Neuronal stem cell (in vitro differentiated cells): ENCODE measurements at regions not wholly inside any gene's neighbourhood (a gene's known extent, or its start where the extent isn't known, plus 50 kb on each side); places are given as distances from the start of the nearest gene placed in this dataset.

Source experiments
- DNase-seq: peaks from one replicate; pipeline ENCODE4 v3.0.0-alpha.2; 2013; ENCODE audit warnings: low spot score
- H2AFZ ChIP-seq: one replicate; pipeline ENCODE4 v1.6.1; 2013; ENCODE audit warnings: mild to moderate bottlenecking, low read length, inconsistent platforms
- H2AK5ac ChIP-seq: 2 replicates; pipeline ENCODE4 v1.6.1; 2013; ENCODE audit warnings: low read depth, mild to moderate bottlenecking, inconsistent platforms, low read length, moderate library complexity, mixed read lengths
- H2BK120ac ChIP-seq: 2 replicates; pipeline ENCODE4 v1.6.1; 2013; ENCODE audit warnings: low read depth, mild to moderate bottlenecking, inconsistent platforms, low read length, moderate library complexity, mixed read lengths
- H2BK12ac ChIP-seq: one replicate; pipeline ENCODE4 v1.6.1; 2013; ENCODE audit warnings: low read length, inconsistent platforms
- H2BK15ac ChIP-seq: 2 replicates; pipeline ENCODE4 v1.6.1; 2013; ENCODE audit warnings: mild to moderate bottlenecking, low read length, inconsistent platforms, mixed read lengths
- H2BK5ac ChIP-seq: one replicate; pipeline ENCODE4 v1.6.1; 2013; ENCODE audit warnings: inconsistent platforms, mild to moderate bottlenecking, low read length, moderate library complexity
- H3K14ac ChIP-seq: one replicate; pipeline ENCODE4 v1.6.1; 2013; ENCODE audit warnings: low read length, inconsistent platforms
- H3K18ac ChIP-seq: 2 replicates; pipeline ENCODE4 v1.6.1; 2013; ENCODE audit warnings: low read length, inconsistent platforms
- H3K23ac ChIP-seq: 2 replicates; pipeline ENCODE4 v1.6.1; 2013; ENCODE audit warnings: low read depth, mild to moderate bottlenecking, mixed read lengths, low read length, inconsistent platforms; ENCODE audit not compliant: poor library complexity
- H3K27ac ChIP-seq: replicated peaks from 3 replicates; pipeline ENCODE4 v1.5.1; 2013; ENCODE audit warnings: low read length, inconsistent platforms
- H3K27me3 ChIP-seq, 3 experiments: 2 replicates each; pipeline ENCODE4 v1.6.1; 2013; ENCODE audit warnings: low read length in 3 of 3, mild to moderate bottlenecking in 2 of 3, inconsistent platforms in 1 of 3, low read depth in 1 of 3, mixed read lengths in 1 of 3, moderate library complexity in 1 of 3; ENCODE audit not compliant: control insufficient read depth in 3 of 3, insufficient read depth in 3 of 3
- H3K36me3 ChIP-seq, 2 donors: replicated peaks in 1 of 2; 2 replicates each; pipeline ENCODE4 v1.6.1; 2013; ENCODE audit warnings: low read length in 2 of 2; ENCODE audit not compliant: control insufficient read depth in 2 of 2, insufficient read depth in 2 of 2
- H3K4ac ChIP-seq: 2 replicates; pipeline ENCODE4 v1.6.1; 2013; ENCODE audit warnings: inconsistent platforms, mild to moderate bottlenecking, low read length, moderate library complexity
- H3K4me1 ChIP-seq, 2 donors: 1 replicate in 1 of 2; 2 replicates in 1 of 2; pipeline ENCODE4 v1.6.1; 2013; ENCODE audit warnings: low read length in 2 of 2, low read depth in 1 of 2; ENCODE audit not compliant: control insufficient read depth in 2 of 2, insufficient read depth in 1 of 2
- H3K4me2 ChIP-seq: one replicate; pipeline ENCODE4 v1.6.1; 2013; ENCODE audit warnings: mild to moderate bottlenecking, low read length, inconsistent platforms; ENCODE audit not compliant: insufficient read depth, poor library complexity, severe bottlenecking
- H3K4me3 ChIP-seq, 2 donors: 2 replicates each; pipeline ENCODE4 v1.5.1; 2013; ENCODE audit warnings: low read length in 2 of 2, mild to moderate bottlenecking in 2 of 2, inconsistent platforms in 1 of 2, moderate library complexity in 1 of 2
- H3K79me1 ChIP-seq: one replicate; pipeline ENCODE4 v1.6.1; 2013; ENCODE audit warnings: low read depth, mild to moderate bottlenecking, inconsistent platforms, low read length, moderate library complexity
- H3K9ac ChIP-seq: one replicate; pipeline ENCODE4 v1.6.1; 2013; ENCODE audit warnings: mild to moderate bottlenecking, low read depth, low read length, inconsistent platforms; ENCODE audit not compliant: poor library complexity
- H3K9me3 ChIP-seq, 2 donors: replicated peaks in 1 of 2; 2 replicates each; pipeline versions ENCODE3 to v1.6.1; 2013; ENCODE audit warnings: low read length in 2 of 2, mild to moderate bottlenecking in 2 of 2, inconsistent platforms in 1 of 2, low read depth in 1 of 2, mixed read lengths in 1 of 2, moderate library complexity in 1 of 2; ENCODE audit not compliant: control insufficient read depth in 2 of 2, insufficient read depth in 1 of 2
- H4K8ac ChIP-seq: one replicate; pipeline ENCODE4 v1.6.1; 2013; ENCODE audit warnings: low read depth, mild to moderate bottlenecking, inconsistent platforms, low read length, moderate library complexity
- H4K91ac ChIP-seq: one replicate; pipeline ENCODE4 v1.6.1; 2013; ENCODE audit warnings: low read length, low read depth, mild to moderate bottlenecking, inconsistent platforms; ENCODE audit not compliant: poor library complexity
- WGBS, 2 donors: extraction: QIAGEN DNeasy Blood & Tissue Kit; methylation state at CpG; one replicate each; pipeline ENCODE4 v1.1.7; 2013; ENCODE audit warnings: missing lambda C conversion rate in 2 of 2, mixed read lengths in 1 of 2; ENCODE audit not compliant: insufficient read length in 2 of 2, insufficient replicate concordance in 1 of 2; ENCODE audit errors: extremely low coverage in 2 of 2; 5-methylcytosine and 5-hydroxymethylcytosine counted together

DNA sequence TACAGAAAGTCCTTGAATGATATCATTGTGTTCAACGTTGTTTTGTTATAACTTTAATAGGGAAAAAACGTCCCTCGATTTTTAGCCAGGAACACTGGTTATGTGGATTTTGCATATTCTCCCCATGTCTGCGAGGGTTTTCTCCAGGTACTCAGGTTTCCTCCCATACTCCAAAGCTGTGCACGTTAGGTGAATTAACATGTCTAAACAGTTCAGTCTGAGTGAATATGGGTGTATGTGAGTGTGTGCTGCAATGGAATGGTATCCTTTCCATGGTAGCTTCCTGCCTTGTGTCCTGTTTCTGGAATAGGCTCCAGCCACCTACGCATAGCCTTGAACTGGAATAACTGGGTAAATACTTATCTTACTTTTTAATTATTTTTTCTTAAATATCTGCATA lies 810.8 kb upstream of the ATXN7L3B start:
- WGBS, 2 donors: no CpG with 5 or more reads among the region's 6 CpGs
- H3K9ac ChIP-seq: no peak overlapping the region
- no peaks in the 10 kb centered on the region for H3K4me1 ChIP-seq
- no peak overlapping the region for H2BK5ac ChIP-seq
- H2AK5ac ChIP-seq: no peak overlapping the region
- no peaks in the 10 kb centered on the region for H3K79me1 ChIP-seq
- H3K23ac ChIP-seq: no peak overlapping the region
- no peak overlapping the region for H3K14ac ChIP-seq
- H3K4me3 ChIP-seq: no peak overlapping the region
- H2BK15ac ChIP-seq: no peak overlapping the region
- H4K8ac ChIP-seq: no peak overlapping the region
- no peak overlapping the region for H4K91ac ChIP-seq
- H2BK12ac ChIP-seq: no peak overlapping the region
- no peak overlapping the region for H3K18ac ChIP-seq
- DNase-seq: no peak
- peaks cover 0 to 2% of the 10 kb centered on the region in 2 donors for H3K9me3 ChIP-seq
- no peaks in the 10 kb centered on the region for H3K27me3 ChIP-seq
- no peak overlapping the region for H2AFZ ChIP-seq
- no peak overlapping the region for H2BK120ac ChIP-seq
- no peak overlapping the region for H3K4ac ChIP-seq
- H3K27ac ChIP-seq: no peak overlapping the region
- H3K36me3 ChIP-seq: no peaks in the 10 kb centered on the region
- no peak overlapping the region for H3K4me2 ChIP-seq

DNA sequence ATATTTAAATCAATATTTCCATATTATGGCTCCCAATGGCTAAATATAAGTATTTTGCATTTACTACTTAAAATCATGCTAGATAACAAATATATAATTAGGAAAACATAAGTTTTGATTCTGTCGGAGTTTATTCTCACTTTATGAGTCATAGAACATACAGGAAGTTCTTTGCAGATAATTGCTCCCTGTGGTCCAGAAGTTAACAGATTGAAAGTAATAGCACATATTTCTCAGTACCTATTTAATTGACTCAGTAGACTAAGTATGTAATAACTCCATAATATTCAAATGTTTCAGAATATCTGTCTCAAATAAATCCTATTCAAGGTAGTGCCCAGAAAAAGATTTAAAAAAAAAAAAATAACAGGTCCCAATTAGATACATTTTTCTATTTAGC lies 806.0 kb upstream of the ATXN7L3B start:
- no peaks in the 10 kb centered on the region for H3K4me1 ChIP-seq
- no peak overlapping the region for H2AK5ac ChIP-seq
- H4K8ac ChIP-seq: no peak overlapping the region
- H3K14ac ChIP-seq: no peak overlapping the region
- H3K27ac ChIP-seq: no peak overlapping the region
- no peak overlapping the region for H3K4me2 ChIP-seq
- no peak overlapping the region for H2AFZ ChIP-seq
- peaks cover 0 to 2% of the 10 kb centered on the region in 2 donors for H3K9me3 ChIP-seq
- no peak overlapping the region for H3K9ac ChIP-seq
- no peak overlapping the region for H3K18ac ChIP-seq
- no peak overlapping the region for H2BK12ac ChIP-seq
- H3K4me3 ChIP-seq: no peak overlapping the region
- DNase-seq: no peak
- H2BK5ac ChIP-seq: no peak overlapping the region
- no peak overlapping the region for H2BK15ac ChIP-seq
- no CpG with 5 or more reads among the region's 1 CpG for WGBS, 2 donors
- H2BK120ac ChIP-seq: no peak overlapping the region
- H4K91ac ChIP-seq: no peak overlapping the region
- no peak overlapping the region for H3K4ac ChIP-seq
- H3K36me3 ChIP-seq: no peaks in the 10 kb centered on the region
- H3K79me1 ChIP-seq: no peaks in the 10 kb centered on the region
- H3K23ac ChIP-seq: no peak overlapping the region
- no peaks in the 10 kb centered on the region for H3K27me3 ChIP-seq

DNA sequence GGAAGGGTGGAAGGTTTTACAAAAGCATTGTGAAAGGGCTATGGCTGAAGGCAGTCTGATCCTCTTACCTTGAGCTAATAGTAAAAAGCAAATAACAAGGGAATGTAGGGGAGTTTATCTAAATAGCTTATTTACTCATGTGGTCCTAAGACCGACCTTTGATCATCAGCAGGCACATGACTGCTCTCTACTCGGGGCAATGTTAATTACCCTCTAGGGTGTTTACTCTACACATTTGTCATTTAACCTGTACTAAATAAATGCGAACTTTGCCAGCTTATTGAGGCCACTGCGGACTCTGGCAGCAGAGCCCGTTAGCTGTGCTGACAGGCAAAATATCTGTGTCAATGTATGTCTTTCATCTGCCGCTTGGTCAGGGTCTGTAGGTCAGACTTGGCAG lies 768.3 kb upstream of the ATXN7L3B start:
- Histone ChIP-seq H3K4me1 (no peaks in the 10 kb centered on the region), H3K9ac (no peak overlapping the region), H3K9me3 (peaks cover 0 to 2% of the 10 kb centered on the region in 2 donors), H3K14ac (no peak overlapping the region), H2BK12ac (no peak overlapping the region), H3K4me2 (no peak overlapping the region), H2BK5ac (no peak overlapping the region), H3K23ac (no peak overlapping the region), H3K4me3 (no peak overlapping the region), H3K36me3 (no peaks in the 10 kb centered on the region), H4K91ac (no peak overlapping the region), H3K79me1 (no peaks in the 10 kb centered on the region), H3K27ac (no peak overlapping the region), H2BK120ac (no peak overlapping the region), H3K4ac (no peak overlapping the region), H3K27me3 (no peaks in the 10 kb centered on the region), H2BK15ac (no peak overlapping the region), H2AK5ac (no peak overlapping the region), H4K8ac (no peak overlapping the region), H3K18ac (no peak overlapping the region), H2AFZ (no peak overlapping the region)
- no peak for DNase-seq
- WGBS, 2 donors: no CpG with 5 or more reads among the region's 6 CpGs

DNA sequence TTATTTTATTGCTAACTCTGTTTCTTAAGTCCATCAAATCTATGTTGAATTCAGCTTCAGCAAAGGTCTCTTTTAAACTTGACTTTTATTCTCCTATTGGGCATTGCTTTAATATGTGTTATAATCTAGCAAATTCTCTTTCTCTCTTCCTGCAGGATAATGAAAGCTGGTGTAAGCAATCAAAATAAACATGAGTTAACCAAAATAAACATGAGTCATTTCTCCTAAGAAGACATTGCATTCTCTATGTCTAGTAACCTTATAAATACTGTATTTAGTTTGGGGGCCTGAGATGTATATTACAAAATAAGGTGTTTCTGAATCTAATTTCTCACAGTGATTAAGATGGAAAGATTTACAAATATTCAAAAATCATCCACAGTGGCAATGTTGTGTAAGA lies 739.1 kb upstream of the ATXN7L3B start:
- Histone ChIP-seq H3K18ac (no peak overlapping the region), H2BK12ac (no peak overlapping the region), H2AK5ac (no peak overlapping the region), H3K9me3 (peaks cover 0 to 5% of the 10 kb centered on the region in 2 donors), H3K9ac (no peak overlapping the region), H3K27me3 (no peaks in the 10 kb centered on the region), H3K79me1 (no peaks in the 10 kb centered on the region), H3K14ac (no peak overlapping the region), H2BK15ac (no peak overlapping the region), H2AFZ (no peak overlapping the region), H2BK120ac (no peak overlapping the region), H3K23ac (no peak overlapping the region), H3K4me1 (no peaks in the 10 kb centered on the region), H3K4me3 (no peak overlapping the region), H4K91ac (no peak overlapping the region), H3K4ac (no peak overlapping the region), H2BK5ac (no peak overlapping the region), H3K27ac (no peak overlapping the region), H4K8ac (no peak overlapping the region), H3K36me3 (no peaks in the 10 kb centered on the region), H3K4me2 (no peak overlapping the region)
- no peak for DNase-seq
